IMR-90 (cell line): ENCODE measurements at regions not wholly inside any gene's neighbourhood (a gene's known extent, or its start where the extent isn't known, plus 50 kb on each side); places are given as distances from the start of the nearest gene placed in this dataset.

Experiments used
- ATAC-seq: fragments of 200-7000 bp; cut with Tn5 transposase; 2 replicates; pipeline ENCODE4 v1.9.1; 2020; ENCODE audit warnings: low read depth, mild to moderate bottlenecking, moderate library complexity
- BruUV-seq: library from RNA; stranded (reverse); fragments of 400-500 nt; replicated peaks from 2 replicates; lab custom pipeline; 2021; lab: Mats Ljungman, UMichigan
- CTCF ChIA-PET: fragments of 300-600 bp; formaldehyde crosslinking; extraction: SDS; loops from one replicate; lab custom pipeline; 2021; ENCODE audit warnings: antibody characterized with exemption; lab: Yijun Ruan, JAX
- POLR2A ChIA-PET: fragments of 300-600 bp; sonication (Branson Sonifier 250); formaldehyde crosslinking; loops from one replicate; lab custom pipeline; 2022; ENCODE audit warnings: antibody characterized with exemption; ENCODE audit not compliant: unreplicated experiment; lab: Charles Lee
- DNase-seq: peaks from one replicate; pipeline ENCODE4 v3.0.0; 2013
- H2AFZ ChIP-seq: replicated peaks from 2 replicates; pipeline ENCODE3; 2013; ENCODE audit warnings: low read length, mild to moderate bottlenecking; ENCODE audit not compliant: poor library complexity
- H2AK5ac ChIP-seq: 2 replicates; pipeline ENCODE4 v1.6.1; 2013; ENCODE audit warnings: low read depth, low read length, inconsistent platforms
- H2AK9ac ChIP-seq: replicated peaks from 2 replicates; pipeline ENCODE3; 2013; ENCODE audit warnings: mild to moderate bottlenecking, low read depth, low read length, moderate library complexity; ENCODE audit not compliant: poor library complexity
- H2BK120ac ChIP-seq: 2 replicates; pipeline ENCODE4 v1.6.1; 2013; ENCODE audit warnings: low read depth, low read length, inconsistent platforms
- H2BK15ac ChIP-seq: 3 replicates; pipeline ENCODE4 v1.6.1; 2013; ENCODE audit warnings: low read depth, low read length, inconsistent platforms
- H2BK20ac ChIP-seq: 2 replicates; pipeline ENCODE4 v1.6.1; 2013; ENCODE audit warnings: low read depth, mild to moderate bottlenecking, inconsistent platforms, low read length, moderate library complexity
- H2BK5ac ChIP-seq: 2 replicates; pipeline ENCODE4 v1.6.1; 2013; ENCODE audit warnings: mild to moderate bottlenecking, low read depth, low read length, inconsistent platforms; ENCODE audit not compliant: poor library complexity, severe bottlenecking
- H3K14ac ChIP-seq: replicated peaks from 2 replicates; pipeline ENCODE4 v1.6.1; 2013; ENCODE audit warnings: low read depth, low read length, inconsistent platforms
- H3K18ac ChIP-seq: 2 replicates; pipeline ENCODE4 v1.6.1; 2013; ENCODE audit warnings: low read depth, low read length, control low read depth
- H3K23ac ChIP-seq: 2 replicates; pipeline ENCODE4 v1.6.1; 2013; ENCODE audit warnings: low read depth, low read length, inconsistent platforms
- H3K27ac ChIP-seq: 2 replicates; pipeline ENCODE4 v1.5.1; 2013; ENCODE audit warnings: mild to moderate bottlenecking, control low read depth, low read length; ENCODE audit not compliant: insufficient read depth
- H3K27me3 ChIP-seq: 2 replicates; pipeline ENCODE4 v1.6.1; 2013; ENCODE audit warnings: low read length; ENCODE audit not compliant: control insufficient read depth, insufficient read depth
- H3K36me3 ChIP-seq: 2 replicates; pipeline ENCODE4 v1.6.1; 2013; ENCODE audit warnings: low read length, mixed read lengths; ENCODE audit not compliant: control insufficient read depth, insufficient read depth
- H3K4ac ChIP-seq: 2 replicates; pipeline ENCODE4 v1.6.1; 2013; ENCODE audit warnings: low read depth, low read length, inconsistent platforms
- H3K4me1 ChIP-seq: 2 replicates; pipeline ENCODE4 v1.6.1; 2013; ENCODE audit warnings: low read length, mixed read lengths; ENCODE audit not compliant: control insufficient read depth, insufficient read depth
- H3K4me2 ChIP-seq: 2 replicates; pipeline ENCODE4 v1.6.1; 2013; ENCODE audit warnings: low read depth, mild to moderate bottlenecking, control low read depth, low read length, moderate library complexity
- H3K4me3 ChIP-seq: 2 replicates; pipeline ENCODE4 v1.5.1; 2013; ENCODE audit warnings: low read depth, mild to moderate bottlenecking, control low read depth, low read length, moderate library complexity; ENCODE audit not compliant: insufficient read depth
- H3K56ac ChIP-seq: 2 replicates; pipeline ENCODE4 v1.6.1; 2013; ENCODE audit warnings: low read length, inconsistent platforms; ENCODE audit not compliant: insufficient read depth; ENCODE audit errors: extremely low read depth
- H3K79me1 ChIP-seq, 2 experiments: 2 replicates each; pipeline ENCODE4 v1.6.1; 2013; ENCODE audit warnings: low read length in 2 of 2, inconsistent platforms in 1 of 2, low read depth in 1 of 2
- H3K9ac ChIP-seq: 2 replicates; pipeline ENCODE4 v1.6.1; 2013; ENCODE audit warnings: low read depth, low read length, control low read depth
- H3K9me1 ChIP-seq: 2 replicates; pipeline ENCODE4 v1.6.1; 2013; ENCODE audit warnings: low read length, inconsistent platforms; ENCODE audit not compliant: insufficient read depth
- H3K9me3 ChIP-seq: 2 replicates; pipeline ENCODE4 v1.6.1; 2013; ENCODE audit warnings: low read length; ENCODE audit not compliant: control insufficient read depth, insufficient read depth
- H4K20me1 ChIP-seq: 2 replicates; pipeline ENCODE4 v1.6.1; 2013; ENCODE audit warnings: low read length, inconsistent platforms; ENCODE audit not compliant: insufficient read depth
- H4K5ac ChIP-seq: 2 replicates; pipeline ENCODE4 v1.6.1; 2013; ENCODE audit warnings: mild to moderate bottlenecking, low read depth, low read length, control low read depth
- H4K8ac ChIP-seq, 2 experiments: 2 replicates each; pipeline ENCODE4 v1.6.1; 2013; ENCODE audit warnings: low read depth in 2 of 2, low read length in 2 of 2, control low read depth in 1 of 2, inconsistent platforms in 1 of 2
- H4K91ac ChIP-seq: 2 replicates; pipeline ENCODE4 v1.6.1; 2013; ENCODE audit warnings: low read depth, low read length, inconsistent platforms; ENCODE audit not compliant: insufficient read depth
- CEBPB ChIP-seq: IDR thresholded peaks from 2 replicates; pipeline ENCODE4 v1.6.1; 2012; ENCODE audit warnings: low read depth, low read length, improper control_type of control experiment
- CHD1 ChIP-seq: IDR thresholded peaks from 2 replicates; pipeline ENCODE4 v1.6.1; 2012; ENCODE audit warnings: low read depth, low read length, improper control_type of control experiment
- ELK1 ChIP-seq: fragments of 150-350 bp; IDR thresholded peaks from 2 replicates; pipeline ENCODE4 v1.6.1; 2016; ENCODE audit warnings: low read depth, mild to moderate bottlenecking, low read length, moderate library complexity, borderline replicate concordance
- FOS ChIP-seq: fragments of 150-350 bp; IDR thresholded peaks from 2 replicates; pipeline ENCODE4 v1.6.1; 2016; ENCODE audit warnings: low read depth, low read length
- MAFK ChIP-seq: IDR thresholded peaks from 2 replicates; pipeline ENCODE4 v1.6.1; 2012; ENCODE audit warnings: low read depth, low read length, improper control_type of control experiment
- MXI1 ChIP-seq: IDR thresholded peaks from 2 replicates; pipeline ENCODE4 v1.6.1; 2012; ENCODE audit warnings: low read depth, mild to moderate bottlenecking, low read length, moderate library complexity, borderline replicate concordance
- NFE2L2 ChIP-seq: fragments of 150-350 bp; IDR thresholded peaks from 2 replicates; pipeline ENCODE4 v1.6.1; 2016; ENCODE audit warnings: low read depth, mild to moderate bottlenecking, low read length
- POLR2A ChIP-seq: IDR thresholded peaks from 2 replicates; pipeline ENCODE4 v1.6.1; 2012; ENCODE audit warnings: mild to moderate bottlenecking, low read depth, low read length
- RAD21 ChIP-seq: IDR thresholded peaks from 2 replicates; pipeline ENCODE4 v1.6.1; 2012; ENCODE audit warnings: low read length, improper control_type of control experiment
- RCOR1 ChIP-seq: IDR thresholded peaks from 2 replicates; pipeline ENCODE4 v1.6.1; 2012; ENCODE audit warnings: mild to moderate bottlenecking, low read length, improper control_type of control experiment; ENCODE audit not compliant: insufficient replicate concordance
- RFX5 ChIP-seq: IDR thresholded peaks from 2 replicates; pipeline ENCODE4 v1.8.0; 2012; ENCODE audit warnings: low read depth, mild to moderate bottlenecking, low read length, moderate library complexity
- SMC3 ChIP-seq: fragments of 150-350 bp; IDR thresholded peaks from 2 replicates; pipeline ENCODE4 v1.6.1; 2016; ENCODE audit warnings: low read depth, mild to moderate bottlenecking, antibody characterized with exemption, low read length, moderate library complexity
- WGBS, 2 experiments: methylation state at CpG; one replicate each; pipeline versions ENCODE4 v1.1.5 to v1.1.7; 2013; ENCODE audit warnings: missing lambda C conversion rate in 2 of 2; ENCODE audit not compliant: insufficient read length in 1 of 2; ENCODE audit errors: extremely low coverage in 2 of 2; 5-methylcytosine and 5-hydroxymethylcytosine counted together
- dilution Hi-C: fragments of 300-500 bp; cut with HindIII; formaldehyde crosslinking; loops from one replicate; pipeline ENCODE4 v1.14.3; 2018; ENCODE audit warnings: low sequenced_read_pairs; ENCODE audit not compliant: unreplicated experiment
- in situ Hi-C: fragments of 300-500 bp; cut with MboI; formaldehyde crosslinking; loops from 3 replicates; pipeline ENCODE4 v1.14.3; 2019; ENCODE audit warnings: low sequenced_read_pairs, inconsistent platforms, mixed read lengths
- intact Hi-C: fragments of 100-400 bp; cut with micrococcal nuclease; formaldehyde crosslinking; loops from 2 replicates; pipeline ENCODE4 v1.10.0; 2022
- TF ChIP-seq, protein P1 (sequence below): conservative IDR thresholded peaks from 2 replicates; pipeline ENCODE4 v1.5.1; 2012; ENCODE audit warnings: mild to moderate bottlenecking, low read depth, low read length, improper control_type of control experiment
- TF ChIP-seq, protein P2 (sequence below): fragments of 150-350 bp; IDR thresholded peaks from 2 replicates; pipeline ENCODE4 v1.6.1; 2017; ENCODE audit warnings: mild to moderate bottlenecking, antibody characterized with exemption, low read length, low read depth

GRCh38 chr10:121102706-121103105, 251.5 kb downstream of the WDR11 start:
- H2BK120ac ChIP-seq = no peak overlapping the region
- H3K4ac ChIP-seq = no peak overlapping the region
- no peak overlapping the region for H3K18ac ChIP-seq
- no TSS peak for BruUV-seq
- no peak overlapping the region for H4K91ac ChIP-seq
- TF ChIP-seq MXI1 (no peak), SMC3 (no peak), MAFK (no peak), POLR2A (no peak), RFX5 (no peak), ELK1 (no peak), CEBPB (no peak), RCOR1 (no peak), CHD1 (no peak), FOS (no peak), RAD21 (no peak), NFE2L2 (no peak)
- TF ChIP-seq, protein P1, sequence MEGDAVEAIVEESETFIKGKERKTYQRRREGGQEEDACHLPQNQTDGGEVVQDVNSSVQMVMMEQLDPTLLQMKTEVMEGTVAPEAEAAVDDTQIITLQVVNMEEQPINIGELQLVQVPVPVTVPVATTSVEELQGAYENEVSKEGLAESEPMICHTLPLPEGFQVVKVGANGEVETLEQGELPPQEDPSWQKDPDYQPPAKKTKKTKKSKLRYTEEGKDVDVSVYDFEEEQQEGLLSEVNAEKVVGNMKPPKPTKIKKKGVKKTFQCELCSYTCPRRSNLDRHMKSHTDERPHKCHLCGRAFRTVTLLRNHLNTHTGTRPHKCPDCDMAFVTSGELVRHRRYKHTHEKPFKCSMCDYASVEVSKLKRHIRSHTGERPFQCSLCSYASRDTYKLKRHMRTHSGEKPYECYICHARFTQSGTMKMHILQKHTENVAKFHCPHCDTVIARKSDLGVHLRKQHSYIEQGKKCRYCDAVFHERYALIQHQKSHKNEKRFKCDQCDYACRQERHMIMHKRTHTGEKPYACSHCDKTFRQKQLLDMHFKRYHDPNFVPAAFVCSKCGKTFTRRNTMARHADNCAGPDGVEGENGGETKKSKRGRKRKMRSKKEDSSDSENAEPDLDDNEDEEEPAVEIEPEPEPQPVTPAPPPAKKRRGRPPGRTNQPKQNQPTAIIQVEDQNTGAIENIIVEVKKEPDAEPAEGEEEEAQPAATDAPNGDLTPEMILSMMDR = no peak
- TF ChIP-seq, protein P2, sequence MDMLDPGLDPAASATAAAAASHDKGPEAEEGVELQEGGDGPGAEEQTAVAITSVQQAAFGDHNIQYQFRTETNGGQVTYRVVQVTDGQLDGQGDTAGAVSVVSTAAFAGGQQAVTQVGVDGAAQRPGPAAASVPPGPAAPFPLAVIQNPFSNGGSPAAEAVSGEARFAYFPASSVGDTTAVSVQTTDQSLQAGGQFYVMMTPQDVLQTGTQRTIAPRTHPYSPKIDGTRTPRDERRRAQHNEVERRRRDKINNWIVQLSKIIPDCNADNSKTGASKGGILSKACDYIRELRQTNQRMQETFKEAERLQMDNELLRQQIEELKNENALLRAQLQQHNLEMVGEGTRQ = no peak
- no peak overlapping the region for H3K27ac ChIP-seq
- H3K27me3 ChIP-seq = no peaks in the 10 kb centered on the region
- WGBS, 2 experiments = 0% methylated on average over 1 of the region's 4 CpGs; no CpG with 5 or more reads in 1 of the 2 experiments
- ATAC-seq (no peak), DNase-seq (no peak)
- H3K4me3 ChIP-seq = no peak overlapping the region
- no peak overlapping the region for H4K8ac ChIP-seq
- no peak overlapping the region for H4K5ac ChIP-seq
- H2BK20ac ChIP-seq = no peak overlapping the region
- no peaks in the 10 kb centered on the region for H3K4me1 ChIP-seq
- H3K9me3 ChIP-seq = peaks cover 22% of the 10 kb centered on the region
- H2BK5ac ChIP-seq = no peak overlapping the region
- ChIA-PET CTCF (no interaction called here), POLR2A (no interaction called here)
- H3K79me1 ChIP-seq = no peaks in the 10 kb centered on the region
- dilution Hi-C loops (no loop called here), intact Hi-C loops (no loop called here), in situ Hi-C loops (no loop called here)
- H2BK15ac ChIP-seq = no peak overlapping the region
- no peak overlapping the region for H3K23ac ChIP-seq
- H3K9me1 ChIP-seq = no peaks in the 10 kb centered on the region
- H4K20me1 ChIP-seq = no peaks in the 10 kb centered on the region
- no peak overlapping the region for H2AK9ac ChIP-seq
- no peak overlapping the region for H3K56ac ChIP-seq
- H3K36me3 ChIP-seq = no peaks in the 10 kb centered on the region
- no peak overlapping the region for H2AK5ac ChIP-seq
- H3K4me2 ChIP-seq = no peak overlapping the region
- H2AFZ ChIP-seq = no peak overlapping the region
- H3K14ac ChIP-seq = no peak overlapping the region
- no peak overlapping the region for H3K9ac ChIP-seq
